ENCODE measurements at regions not wholly inside any gene's neighbourhood (a gene's known extent, or its start where the extent isn't known, plus 50 kb on each side); places are given as distances from the start of the nearest gene placed in this dataset.

- TF ChIP-seq CTCF (IDR thresholded peaks at IDR 0.05) (no peak), ZFX (IDR thresholded peaks at IDR 0.05; ENCODE audit: borderline replicate concordance) (no peak)
Measured at GRCh38 chr13:31426395-31426794, 226.6 kb downstream of the B3GLCT start.

Data from 22Rv1 (cell line).